ENCODE measurements at regions not wholly inside any gene's neighbourhood (a gene's known extent, or its start where the extent isn't known, plus 50 kb on each side); places are given as distances from the start of the nearest gene placed in this dataset.
A peak's percentile ranks its signal among the peaks of the same experiment; 100 is the strongest.

GRCh38 chr15:31260646-31261265 is 65.9 kb upstream of the KLF13 start:
- no peak for DNase-seq (ENCODE audit: low read depth)
- H3K4me3 ChIP-seq (ENCODE audit: low read depth, low read length): no peak overlapping the region
- TF ChIP-seq CTCF (IDR thresholded peaks at IDR 0.05; ENCODE audit: insufficient read depth, low read length): no peak

- no peak for TF ChIP-seq CTCF (IDR thresholded peaks at IDR 0.05; ENCODE audit: insufficient read depth, low read length)
- no peak overlapping the region for H3K4me3 ChIP-seq (ENCODE audit: low read depth, low read length)
- DNase-seq (ENCODE audit: low read depth): no peak
Measured at GRCh38 chr15:31261266-31262142, 65.1 kb upstream of the KLF13 start.

- TF ChIP-seq CTCF (IDR thresholded peaks at IDR 0.05; ENCODE audit: insufficient read depth, low read length): no peak
- H3K4me3 ChIP-seq (ENCODE audit: low read depth, low read length): no peak overlapping the region
- DNase-seq (ENCODE audit: low read depth): no peak
Measured at GRCh38 chr15:31262143-31262530, 64.5 kb upstream of the KLF13 start.

- DNase-seq (ENCODE audit: low read depth): peak; percentile 52
- no peak overlapping the region for H3K4me3 ChIP-seq (ENCODE audit: low read depth, low read length)
- TF ChIP-seq CTCF (IDR thresholded peaks at IDR 0.05; ENCODE audit: insufficient read depth, low read length): no peak
Measured at GRCh38 chr15:31262901-31263671, 63.5 kb upstream of the KLF13 start.

GRCh38 chr15:31263751-31264558 is 62.7 kb upstream of the KLF13 start:
- no peak for TF ChIP-seq CTCF (IDR thresholded peaks at IDR 0.05; ENCODE audit: insufficient read depth, low read length)
- H3K4me3 ChIP-seq (ENCODE audit: low read depth, low read length): no peak overlapping the region
- no peak for DNase-seq (ENCODE audit: low read depth)

GRCh38 chr15:31264559-31265089 is 62.0 kb upstream of the KLF13 start:
- DNase-seq (ENCODE audit: low read depth): no peak
- TF ChIP-seq CTCF (IDR thresholded peaks at IDR 0.05; ENCODE audit: insufficient read depth, low read length): no peak
- no peak overlapping the region for H3K4me3 ChIP-seq (ENCODE audit: low read depth, low read length)
